HCT116 (cell line): ENCODE measurements at regions not wholly inside any gene's neighbourhood (a gene's known extent, or its start where the extent isn't known, plus 50 kb on each side); places are given as distances from the start of the nearest gene placed in this dataset.
"Not testable (repeated sequence)": the region's sequence is repeated elsewhere in the genome, so short reads cannot be mapped to it uniquely, and the experiment has no call there.

Source experiments
- ATAC-seq: fragments of 200-7000 bp; cut with Tn5 transposase; 2 replicates; pipeline ENCODE4 v1.9.1; 2020; ENCODE audit warnings: mild to moderate bottlenecking, moderate library complexity
- BruUV-seq: library from RNA; stranded (reverse); fragments of 400-500 nt; replicated peaks from 2 replicates; lab custom pipeline; 2021; lab: Mats Ljungman, UMichigan
- CTCF ChIA-PET: fragments of 300-600 bp; sonication (Branson Sonifier 250); formaldehyde crosslinking; loops from one replicate; lab custom pipeline; 2021; ENCODE audit warnings: antibody characterized with exemption; lab: Charles Lee
- POLR2A ChIA-PET: fragments of 300-600, 350-600 bp; sonication (Branson Sonifier 250); formaldehyde crosslinking; loops from one replicate; lab custom pipeline; 2021; ENCODE audit warnings: antibody characterized with exemption; lab: Charles Lee
- RAD21 ChIA-PET, 2 experiments: fragments of 300-600 bp; sonication (Branson Sonifier 250); formaldehyde crosslinking; loops; one replicate each; lab custom pipeline; 2023; ENCODE audit warnings: low total read pairs in 2 of 2; ENCODE audit not compliant: uncharacterized antibody in 2 of 2, unreplicated experiment in 2 of 2, low non-redundant PET in 1 of 2; lab: Charles Lee
- DNase-seq: peaks from one replicate; pipeline ENCODE4 v3.0.0-alpha.2; 2010; ENCODE audit warnings: low read depth, low spot score
- H2AFZ ChIP-seq: fragments of 200-600 bp; shearing (Covaris generic), sonication (generic); 2 replicates; pipeline ENCODE4 v1.6.1; 2017; ENCODE audit warnings: low read depth, mixed run types, mixed read lengths, antibody characterized with exemption, low read length; ENCODE audit not compliant: poor library complexity, severe bottlenecking
- H3K27ac ChIP-seq: 2 replicates; pipeline ENCODE4 v1.5.1; 2012; ENCODE audit warnings: low read depth, low read length
- H3K27me3 ChIP-seq: fragments of 200-600 bp; sonication (generic); 2 replicates; pipeline ENCODE4 v1.6.1; 2016; ENCODE audit warnings: mixed run types, low read length, mixed read lengths; ENCODE audit not compliant: insufficient read depth
- H3K36me3 ChIP-seq, 2 experiments: fragments of 200-500 bp in 1 of 2; fragments of 200-600 bp in 1 of 2; sonication (Bioruptor generic) in 1 of 2; sonication (generic) in 1 of 2; 2 replicates each; pipeline versions ENCODE4 v1.5.1 to v1.6.1; 2014 to 2016; ENCODE audit warnings: low read length in 2 of 2, inconsistent platforms in 1 of 2, mixed read lengths in 1 of 2, mixed run types in 1 of 2; ENCODE audit not compliant: insufficient read depth in 2 of 2, control insufficient read depth in 1 of 2
- H3K4me1 ChIP-seq, 2 experiments: fragments of 200-600 bp in 1 of 2; sonication (generic) in 1 of 2; 2 replicates each; pipeline versions ENCODE4 v1.5.1 to v1.6.1; 2012 to 2017; ENCODE audit warnings: low read length in 2 of 2, inconsistent platforms in 1 of 2, mild to moderate bottlenecking in 1 of 2, mixed read lengths in 1 of 2, mixed run types in 1 of 2, moderate library complexity in 1 of 2; ENCODE audit not compliant: insufficient read depth in 2 of 2, control insufficient read depth in 1 of 2
- H3K4me2 ChIP-seq: fragments of 200-600 bp; sonication (generic); 2 replicates; pipeline ENCODE4 v1.6.1; 2017; ENCODE audit warnings: mixed run types, low read length, mixed read lengths
- H3K4me3 ChIP-seq, 2 experiments: fragments of 200-600 bp in 1 of 2; sonication (generic) in 1 of 2; replicated peaks in 1 of 2; 2 replicates each; pipeline ENCODE4 v1.5.1; 2011 to 2016; ENCODE audit warnings: low read length in 2 of 2, control low read depth in 1 of 2, low read depth in 1 of 2, mild to moderate bottlenecking in 1 of 2, mixed read lengths in 1 of 2, mixed run types in 1 of 2
- H3K79me2 ChIP-seq: fragments of 200-600 bp; sonication (generic); 2 replicates; pipeline ENCODE4 v1.6.1; 2017; ENCODE audit warnings: mild to moderate bottlenecking, mixed run types, low read length, moderate library complexity, mixed read lengths; ENCODE audit not compliant: insufficient read depth
- H3K9ac ChIP-seq: fragments of 200-600 bp; sonication (generic); 2 replicates; pipeline ENCODE4 v1.6.1; 2016; ENCODE audit warnings: low read length, mixed read lengths
- H3K9me2 ChIP-seq: fragments of 200-600 bp; sonication (generic), shearing (Covaris generic); 2 replicates; pipeline ENCODE4 v1.6.1; 2017; ENCODE audit warnings: mixed run types, mild to moderate bottlenecking, moderate library complexity; ENCODE audit not compliant: insufficient read depth
- H3K9me3 ChIP-seq, 2 experiments: fragments of 200-500 bp in 1 of 2; fragments of 200-600 bp in 1 of 2; sonication (Bioruptor generic) in 1 of 2; sonication (generic) in 1 of 2; 2 replicates each; pipeline ENCODE4 v1.6.1; 2014 to 2017; ENCODE audit warnings: low read length in 2 of 2, mixed read lengths in 2 of 2, inconsistent platforms in 1 of 2, low read depth in 1 of 2, mild to moderate bottlenecking in 1 of 2, mixed run types in 1 of 2, moderate library complexity in 1 of 2; ENCODE audit not compliant: control insufficient read depth in 1 of 2, insufficient read depth in 1 of 2
- H4K20me1 ChIP-seq: fragments of 200-600 bp; sonication (generic), shearing (Covaris generic); 2 replicates; pipeline ENCODE4 v1.6.1; 2017; ENCODE audit warnings: mixed run types, mild to moderate bottlenecking, moderate library complexity; ENCODE audit not compliant: insufficient read depth
- CBX3 ChIP-seq: IDR thresholded peaks from 2 replicates; pipeline ENCODE4 v1.6.1; 2012; ENCODE audit warnings: low read depth
- EZH2phosphoT487 ChIP-seq: fragments of 200-600 bp; IDR thresholded peaks from 2 replicates; pipeline ENCODE4 v1.6.1; 2018; ENCODE audit warnings: antibody characterized with exemption, borderline replicate concordance
- FOSL1 ChIP-seq: IDR thresholded peaks from 2 replicates; pipeline ENCODE4 v1.6.1; 2012; ENCODE audit warnings: low read depth
- JUND ChIP-seq: IDR thresholded peaks from 2 replicates; pipeline ENCODE4 v1.6.1; 2012
- POLR2AphosphoS5 ChIP-seq: IDR thresholded peaks from 2 replicates; pipeline ENCODE4 v1.6.1; 2011; ENCODE audit warnings: mild to moderate bottlenecking, low read depth, low read length, moderate library complexity
- RAD21 ChIP-seq: IDR thresholded peaks from 2 replicates; pipeline ENCODE4 v1.6.1; 2012; ENCODE audit warnings: low read depth, mild to moderate bottlenecking
- SP1 ChIP-seq: IDR thresholded peaks from 2 replicates; pipeline ENCODE4 v1.6.1; 2012; ENCODE audit warnings: low read depth
- ZNF274 ChIP-seq: fragments of 200-500 bp; sonication (Bioruptor generic); IDR thresholded peaks from 2 replicates; pipeline ENCODE4 v1.6.1; 2014; ENCODE audit warnings: mild to moderate bottlenecking, low read depth, low read length, inconsistent platforms
- intact Hi-C: fragments of 100-400 bp; cut with micrococcal nuclease; formaldehyde crosslinking; loops from 2 replicates; pipeline ENCODE4 v1.10.0; 2022
- TF ChIP-seq, protein P1 (sequence below), 3 experiments: fragments of 200-600 bp in 1 of 3; sonication (generic) in 1 of 3; IDR thresholded peaks in 2 of 3; conservative IDR thresholded peaks in 1 of 3; 2 replicates each; pipeline ENCODE4 v1.5.1; 2012 to 2017; ENCODE audit warnings: low read depth in 2 of 3, low read length in 2 of 3, antibody characterized with exemption in 1 of 3, borderline replicate concordance in 1 of 3, control low read depth in 1 of 3, mild to moderate bottlenecking in 1 of 3, mixed read lengths in 1 of 3, mixed run types in 1 of 3, moderate library complexity in 1 of 3; ENCODE audit not compliant: insufficient read depth in 1 of 3

DNA sequence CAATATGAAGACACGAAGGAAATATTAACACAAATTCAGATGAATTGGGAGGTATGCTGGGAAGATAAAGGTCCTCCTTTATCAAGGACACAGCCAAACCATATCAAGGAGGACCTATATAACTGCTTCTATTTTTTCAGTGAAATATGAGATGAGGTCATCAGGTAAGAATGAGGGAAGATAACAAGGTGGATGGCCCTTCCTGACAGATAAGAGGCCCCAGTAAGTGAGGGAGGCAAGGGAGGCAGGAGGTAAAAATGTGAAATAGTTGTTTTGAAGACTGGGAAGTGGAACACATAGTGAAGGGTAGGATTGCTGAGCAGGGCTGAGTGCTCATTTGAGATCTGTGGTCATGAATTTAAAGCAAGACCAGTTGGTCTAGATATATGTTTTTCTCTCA, 60.0 kb upstream of the FOXE1 start (continued):
- TF ChIP-seq, protein P1, sequence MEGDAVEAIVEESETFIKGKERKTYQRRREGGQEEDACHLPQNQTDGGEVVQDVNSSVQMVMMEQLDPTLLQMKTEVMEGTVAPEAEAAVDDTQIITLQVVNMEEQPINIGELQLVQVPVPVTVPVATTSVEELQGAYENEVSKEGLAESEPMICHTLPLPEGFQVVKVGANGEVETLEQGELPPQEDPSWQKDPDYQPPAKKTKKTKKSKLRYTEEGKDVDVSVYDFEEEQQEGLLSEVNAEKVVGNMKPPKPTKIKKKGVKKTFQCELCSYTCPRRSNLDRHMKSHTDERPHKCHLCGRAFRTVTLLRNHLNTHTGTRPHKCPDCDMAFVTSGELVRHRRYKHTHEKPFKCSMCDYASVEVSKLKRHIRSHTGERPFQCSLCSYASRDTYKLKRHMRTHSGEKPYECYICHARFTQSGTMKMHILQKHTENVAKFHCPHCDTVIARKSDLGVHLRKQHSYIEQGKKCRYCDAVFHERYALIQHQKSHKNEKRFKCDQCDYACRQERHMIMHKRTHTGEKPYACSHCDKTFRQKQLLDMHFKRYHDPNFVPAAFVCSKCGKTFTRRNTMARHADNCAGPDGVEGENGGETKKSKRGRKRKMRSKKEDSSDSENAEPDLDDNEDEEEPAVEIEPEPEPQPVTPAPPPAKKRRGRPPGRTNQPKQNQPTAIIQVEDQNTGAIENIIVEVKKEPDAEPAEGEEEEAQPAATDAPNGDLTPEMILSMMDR (IDR thresholded peaks at IDR 0.05 in 2 of 3, conservative IDR thresholded peaks at IDR 0.05 in 1 of 3; ENCODE audit: borderline replicate concordance in 1 of 3, insufficient read depth in 1 of 3, low read depth in 2 of 3, low read length in 2 of 3) = no peak
- TF ChIP-seq, all 23 proteins: peak for 0

DNA sequence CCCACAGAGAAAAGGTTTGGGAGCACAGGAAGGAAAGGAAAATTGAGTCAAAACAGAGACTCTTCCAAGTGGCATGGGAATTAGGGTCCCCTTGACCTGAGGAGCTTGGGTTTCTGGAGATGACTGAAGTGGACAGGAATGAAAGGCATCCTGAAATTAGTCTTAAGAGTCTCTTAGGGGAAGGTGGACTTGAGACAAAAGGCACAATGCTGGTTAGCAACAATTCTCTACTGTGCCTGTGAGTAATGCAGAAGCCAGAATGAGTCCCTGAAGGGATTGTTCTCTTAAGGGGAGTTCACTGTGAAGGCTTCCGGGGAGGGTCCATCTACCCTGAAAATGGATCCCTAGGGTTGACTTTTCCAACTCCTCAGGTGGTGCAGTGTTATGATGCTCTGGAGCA, 58.4 kb upstream of the FOXE1 start:
- no peak overlapping the region for H2AFZ ChIP-seq
- POLR2A ChIA-PET = no interaction called here
- no peak overlapping the region for H3K27ac ChIP-seq
- H3K36me3 ChIP-seq = no peaks in the 10 kb centered on the region
- H3K9ac ChIP-seq = no peak overlapping the region
- no peak for DNase-seq
- H3K9me2 ChIP-seq = no peaks in the 10 kb centered on the region
- no peaks in the 10 kb centered on the region for H3K9me3 ChIP-seq
- H3K4me1 ChIP-seq = peaks cover 0 to 6% of the 10 kb centered on the region in 2 experiments; a peak in 1 of 4 replicates
- intact Hi-C loops = no loop called here
- TF ChIP-seq ZNF274 (no peak), RAD21 (no peak), JUND (no peak), FOSL1 (no peak), POLR2AphosphoS5 (no peak), CBX3 (no peak), SP1 (no peak), EZH2phosphoT487 (no peak)
- RAD21 ChIA-PET = no interaction called here
- CTCF ChIA-PET = no interaction called here
- BruUV-seq = no TSS peak
- no peaks in the 10 kb centered on the region for H3K27me3 ChIP-seq
- H3K4me2 ChIP-seq = no peak overlapping the region
- no peak for ATAC-seq
- H3K4me3 ChIP-seq = no peak overlapping the region
- no peaks in the 10 kb centered on the region for H3K79me2 ChIP-seq
- no peaks in the 10 kb centered on the region for H4K20me1 ChIP-seq

DNA sequence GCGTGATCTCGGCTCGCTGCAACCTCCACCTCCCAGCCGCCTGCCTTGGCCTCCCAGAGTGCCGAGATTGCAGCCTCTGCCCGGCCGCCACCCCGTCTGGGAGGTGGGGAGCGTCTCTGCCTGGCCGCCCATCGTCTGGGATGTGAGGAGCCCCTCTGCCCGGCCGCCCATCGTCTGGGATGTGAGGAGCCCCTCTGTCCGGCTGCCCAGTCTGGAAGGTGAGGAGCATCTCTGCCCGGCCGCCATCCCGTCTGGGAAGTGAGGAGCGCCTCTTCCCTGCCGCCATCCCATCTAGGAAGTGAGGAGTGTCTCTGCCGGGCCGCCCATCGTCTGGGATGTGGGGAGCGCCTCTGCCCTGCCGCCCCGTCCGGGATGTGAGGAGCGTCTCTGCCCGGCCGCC, 56.9 kb upstream of the FOXE1 start:
- ATAC-seq, H3K27ac ChIP-seq, H3K36me3 ChIP-seq, H3K79me2 ChIP-seq, H2AFZ ChIP-seq, H4K20me1 ChIP-seq, POLR2A ChIA-PET, H3K27me3 ChIP-seq, RAD21 ChIA-PET, H3K9me3 ChIP-seq, intact Hi-C loops, H3K4me1 ChIP-seq, H3K4me2 ChIP-seq, H3K9ac ChIP-seq, CTCF ChIA-PET, BruUV-seq, H3K9me2 ChIP-seq, DNase-seq, H3K4me3 ChIP-seq: not testable (repeated sequence)
